NCI-H2029 (cell line): ENCODE measurements at regions not wholly inside any gene's neighbourhood (a gene's known extent, or its start where the extent isn't known, plus 50 kb on each side); places are given as distances from the start of the nearest gene placed in this dataset.

Source experiments
- DNase-seq: peaks from one replicate; lab custom pipeline; 2025; lab: John Stamatoyannopoulos, UW

DNA sequence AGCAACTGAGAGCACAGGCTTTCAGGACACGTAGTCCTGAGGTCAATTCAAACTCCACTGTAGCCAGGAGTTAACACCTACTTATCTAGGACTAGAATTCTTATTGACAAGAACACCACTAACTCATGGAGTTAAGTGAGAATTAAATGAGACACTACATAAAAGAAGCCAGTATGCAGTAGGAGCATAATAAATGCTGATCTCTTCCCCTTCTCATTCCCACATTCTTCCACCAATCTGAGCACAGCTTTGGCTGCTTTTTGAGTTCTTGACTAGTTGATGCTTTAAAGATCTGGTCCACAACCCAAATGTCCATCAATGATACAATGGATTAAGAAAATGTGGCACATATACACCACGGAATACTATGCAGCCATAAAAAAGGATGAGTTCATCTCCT, 55.2 kb downstream of the TTC32 start:
- no peak for DNase-seq

DNA sequence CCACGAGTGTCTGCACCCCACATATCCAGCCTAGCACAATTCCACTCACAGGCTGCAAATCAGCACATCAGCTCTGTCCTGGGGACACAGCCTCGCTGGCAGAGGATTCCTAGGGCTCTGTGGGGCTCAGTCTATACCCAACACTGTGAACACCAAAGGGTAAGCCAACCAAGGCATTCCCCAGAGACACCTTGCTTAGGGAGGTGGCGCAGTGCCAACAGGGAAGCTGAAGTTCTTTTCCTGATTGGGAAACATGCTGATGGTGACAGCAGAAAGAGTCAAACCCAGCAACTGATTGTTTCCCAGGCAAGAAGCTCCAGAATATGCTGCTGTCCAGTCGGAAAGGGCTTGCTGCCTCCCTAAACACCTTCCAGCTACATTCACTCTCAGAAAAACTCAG, 55.8 kb downstream of the TTC32 start:
- peak; percentile 28 for DNase-seq

DNA sequence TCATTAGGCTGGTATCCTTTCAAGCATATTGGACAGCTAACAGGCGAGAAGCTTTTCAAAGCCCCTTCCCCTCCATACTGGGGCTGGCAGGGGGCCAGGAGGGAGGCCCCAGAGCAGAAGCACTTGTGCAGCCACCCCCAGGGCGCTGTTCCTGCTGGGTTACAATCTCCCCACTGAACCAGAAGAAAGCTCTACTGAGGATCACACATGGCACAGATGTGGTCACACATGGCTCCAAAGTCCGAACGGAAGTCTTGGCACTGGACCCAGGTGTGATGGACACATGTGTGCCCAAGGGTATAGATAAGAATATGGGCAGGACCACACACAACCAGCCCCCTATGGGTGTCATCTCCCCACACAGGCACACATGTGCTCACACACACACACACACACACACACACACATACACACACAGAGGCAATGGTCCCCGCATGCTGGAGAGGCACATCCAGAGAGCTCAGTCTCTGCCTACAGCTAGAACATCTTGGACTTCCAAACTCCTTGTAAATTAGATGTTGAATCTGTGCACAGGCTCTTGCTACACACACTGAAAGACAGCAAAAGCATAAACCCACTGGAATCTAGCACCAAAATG, 56.4 kb downstream of the TTC32 start:
- DNase-seq: no peak

DNA sequence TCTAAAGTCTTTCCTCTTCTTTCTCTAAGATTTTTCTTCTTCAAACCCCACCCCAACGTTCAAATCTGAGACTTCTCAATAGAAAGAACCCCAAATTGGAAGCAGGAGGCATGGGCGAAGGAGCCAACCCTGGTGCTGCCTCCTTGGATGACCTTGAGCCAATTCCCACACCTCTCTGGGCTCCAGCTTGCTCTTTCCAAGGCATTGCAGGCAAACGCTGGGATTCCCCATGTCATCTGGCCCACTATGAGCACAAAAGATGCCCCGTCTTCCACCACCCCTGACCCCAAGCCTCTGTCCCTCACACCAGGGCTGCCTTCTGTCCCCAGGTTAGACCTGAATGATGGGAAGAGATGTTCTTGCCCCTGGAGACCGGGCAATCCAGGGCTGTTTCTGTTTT, 57.0 kb downstream of the TTC32 start:
- no peak for DNase-seq

DNA sequence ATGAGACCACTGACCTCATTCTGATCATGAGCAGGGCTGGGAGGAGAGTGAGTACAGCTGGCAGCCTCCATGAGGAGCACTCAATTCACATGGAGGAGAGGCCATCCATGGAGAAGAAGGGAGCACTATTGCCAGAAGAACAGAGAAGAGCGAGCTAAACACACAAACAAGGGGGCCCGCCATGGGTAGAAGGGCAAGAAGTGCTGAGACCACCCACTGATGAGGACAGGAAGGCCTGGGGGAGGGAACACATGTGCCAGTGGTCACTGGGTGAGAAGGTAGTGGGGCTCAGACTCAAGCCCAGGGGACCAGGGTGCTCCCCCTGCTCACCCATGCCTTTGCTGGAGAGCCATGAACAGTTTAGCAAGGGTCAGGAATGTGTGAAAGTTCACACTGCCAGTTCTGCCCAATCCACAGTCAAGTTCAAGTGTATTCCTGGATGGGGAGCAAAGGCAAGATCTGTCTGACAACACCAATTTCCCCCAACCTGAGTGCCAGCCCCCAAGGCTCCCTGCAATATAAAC, 57.7 kb downstream of the TTC32 start:
- DNase-seq: no peak

DNA sequence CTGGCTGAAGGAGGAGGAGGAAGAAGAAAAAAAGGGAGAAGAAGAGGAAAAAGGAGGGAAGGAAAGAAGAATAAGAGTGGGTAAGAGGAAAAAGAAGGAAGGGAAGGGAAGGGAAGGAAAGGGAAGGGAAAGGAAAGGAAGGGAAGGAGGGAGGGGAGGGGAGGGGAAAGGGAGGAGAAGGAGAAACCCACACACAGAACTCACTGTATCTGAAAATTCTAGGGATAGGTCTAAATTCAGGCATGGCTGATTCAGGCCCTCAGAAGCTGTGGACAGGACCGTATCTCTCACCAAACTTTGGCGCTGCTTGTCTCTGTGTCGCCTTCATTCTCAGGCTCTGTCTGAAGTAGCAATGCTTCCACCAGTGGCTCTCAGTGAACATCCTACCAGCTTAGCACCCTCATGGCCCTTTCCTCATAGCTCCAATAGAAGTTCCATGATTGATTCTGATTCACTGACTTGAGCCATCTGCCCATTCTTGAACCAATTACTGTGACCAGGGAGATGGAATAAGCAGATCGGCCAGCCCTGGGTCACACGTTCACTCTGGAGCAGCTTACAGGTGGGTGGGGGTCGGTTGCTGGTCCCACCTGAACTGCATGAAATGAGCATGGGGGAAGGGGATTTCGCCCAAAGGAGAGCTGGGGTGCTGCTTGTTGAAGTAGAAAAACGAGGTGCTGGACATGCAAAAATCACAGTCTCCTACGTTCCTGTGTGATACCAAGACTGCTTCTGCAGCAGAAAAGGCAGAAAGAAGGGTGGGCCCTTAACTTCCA, 59.7 kb downstream of the TTC32 start:
- DNase-seq: no peak

DNA sequence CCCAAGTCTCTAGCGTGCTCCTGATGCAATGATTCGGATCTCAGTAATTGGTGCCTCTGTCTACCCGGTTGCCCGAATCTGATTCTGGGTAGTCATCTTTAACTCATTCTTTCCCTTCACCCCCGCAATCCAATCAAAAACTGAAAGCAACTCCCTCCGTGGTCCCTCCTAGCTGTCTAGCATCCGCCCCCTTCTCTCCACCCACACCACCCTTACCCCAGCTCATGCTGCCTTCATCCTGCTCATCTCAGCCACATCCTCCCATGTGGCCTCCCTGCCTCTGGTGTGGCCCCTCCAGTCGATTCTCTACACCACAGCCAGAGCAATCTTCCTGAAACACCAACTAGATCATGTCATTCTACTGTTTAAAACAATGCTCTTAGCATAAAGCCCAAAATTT, 62.3 kb downstream of the TTC32 start:
- no peak for DNase-seq

DNA sequence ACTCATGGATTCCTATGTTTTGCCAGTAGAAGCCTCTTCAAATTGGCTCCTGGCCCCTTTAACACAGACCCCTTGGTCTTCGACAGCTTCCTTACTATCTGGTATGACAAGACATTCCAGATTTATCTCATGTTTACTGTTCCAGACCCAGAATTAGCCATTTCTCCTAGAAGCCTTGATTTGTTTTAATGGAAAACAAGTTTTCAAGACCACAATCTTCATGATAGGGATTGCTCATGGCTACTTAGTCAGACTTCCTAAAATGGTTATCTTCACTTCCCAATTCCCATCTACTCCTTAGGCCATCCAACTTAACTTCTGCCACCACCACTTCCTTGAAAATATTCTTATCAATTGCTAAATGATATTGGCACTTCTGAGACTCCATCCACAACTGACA, 63.2 kb downstream of the TTC32 start:
- DNase-seq: no peak

DNA sequence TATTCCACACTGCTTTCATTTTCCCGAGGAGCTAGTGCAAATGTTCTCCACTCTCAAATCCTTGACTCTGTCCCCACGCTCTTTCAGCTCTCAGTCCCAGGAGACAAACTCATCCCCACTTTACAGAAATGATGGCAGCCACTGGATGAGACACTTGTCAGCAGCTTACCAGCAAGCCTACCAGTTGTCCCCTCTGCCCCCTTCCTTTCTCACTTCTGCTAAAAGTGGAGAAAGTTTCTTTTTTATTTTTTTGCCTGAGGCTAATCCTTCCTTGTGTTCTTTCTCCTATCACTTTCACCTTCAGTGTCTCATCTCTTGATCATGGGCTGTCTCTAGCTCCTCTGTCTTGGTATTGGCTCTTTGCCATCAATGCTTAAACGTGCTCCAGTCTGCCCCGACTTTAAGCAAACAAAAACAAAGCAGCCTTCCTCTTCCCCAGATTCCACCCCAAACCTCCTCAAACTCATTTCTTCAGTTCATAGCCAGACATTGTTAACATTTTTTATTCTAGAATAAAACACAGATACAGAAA, 64.5 kb downstream of the TTC32 start:
- DNase-seq: peak; percentile 20

DNA sequence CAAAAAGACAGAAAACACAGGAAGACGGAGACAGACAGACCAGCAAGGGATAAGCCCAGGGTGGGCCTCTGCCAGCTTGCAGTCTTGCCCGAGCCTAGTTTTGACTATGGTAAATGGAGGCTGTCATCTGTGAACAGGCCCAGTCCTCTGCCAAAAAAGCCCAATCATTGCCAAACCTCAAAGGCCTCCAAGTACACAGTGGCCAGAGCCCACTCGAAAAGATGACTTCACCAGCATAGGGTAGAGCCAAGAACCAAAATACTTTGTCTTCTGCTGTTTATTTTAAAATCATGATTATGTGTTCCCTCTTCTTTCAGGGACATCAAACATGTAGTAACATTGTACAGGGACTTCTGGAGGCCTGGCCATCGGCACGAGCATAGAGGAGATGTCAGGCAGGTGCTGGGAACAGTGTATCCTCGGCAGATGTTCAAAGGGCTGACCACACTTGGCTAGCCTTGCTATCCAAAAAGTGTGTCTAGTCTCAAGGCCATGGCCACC, 66.0 kb downstream of the TTC32 start:
- peak; percentile 68 for DNase-seq

DNA sequence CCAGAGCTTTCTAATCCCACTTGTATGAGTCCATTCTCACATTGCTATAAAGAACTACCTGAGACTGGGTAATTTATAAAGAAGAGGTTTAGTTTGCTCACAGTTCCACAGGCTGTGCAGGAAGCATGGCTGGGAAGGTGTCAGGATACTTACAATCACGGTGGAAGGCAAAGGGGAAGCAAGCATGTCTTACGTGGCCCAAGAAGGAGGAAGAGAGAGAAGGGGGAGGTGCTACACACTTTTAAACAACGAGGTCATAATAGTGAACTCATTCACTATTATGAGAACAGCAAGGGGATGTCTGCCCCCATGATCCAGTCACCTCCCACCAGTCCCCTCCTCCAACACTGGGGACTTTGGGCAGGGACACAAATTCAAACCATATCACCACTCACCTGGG, 67.8 kb downstream of the TTC32 start:
- DNase-seq: no peak

DNA sequence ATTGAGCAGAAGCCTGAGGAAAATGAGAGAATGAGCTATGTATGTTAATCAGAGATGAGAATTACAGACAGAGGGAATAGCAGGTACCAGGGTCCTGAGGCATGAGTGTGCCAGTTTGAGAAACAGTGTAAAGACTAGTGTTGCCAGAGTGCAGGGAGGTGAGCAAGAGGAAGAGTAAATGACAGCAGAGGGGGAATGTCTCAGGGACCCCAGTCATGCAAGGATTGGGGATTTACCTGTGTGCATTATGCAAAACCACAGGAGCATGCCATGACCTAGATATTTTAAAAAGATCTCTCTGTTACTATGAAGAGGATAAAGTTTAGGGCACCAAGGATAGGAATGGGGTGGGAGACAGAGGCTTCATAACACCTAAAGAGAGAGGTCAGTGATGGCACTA, 72.1 kb downstream of the TTC32 start:
- no peak for DNase-seq

DNA sequence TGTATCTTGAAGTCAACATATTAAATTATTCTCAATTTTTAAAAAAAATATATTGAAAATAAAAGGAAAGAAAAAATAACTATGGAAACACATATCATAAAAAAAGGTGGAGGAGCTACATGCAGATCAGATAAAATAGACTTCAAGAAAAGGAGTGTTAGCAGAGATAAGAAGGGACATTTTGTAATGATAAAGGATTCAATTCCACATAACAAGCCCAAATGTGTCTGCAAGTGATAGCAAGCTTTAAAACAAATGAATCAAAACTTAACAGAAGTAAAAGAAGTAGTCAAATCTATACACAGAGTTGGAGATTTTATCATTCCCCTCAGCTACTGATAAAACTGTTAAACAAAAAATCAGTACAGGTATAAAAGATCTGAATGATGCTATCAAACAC, 74.9 kb downstream of the TTC32 start:
- DNase-seq: no peak

DNA sequence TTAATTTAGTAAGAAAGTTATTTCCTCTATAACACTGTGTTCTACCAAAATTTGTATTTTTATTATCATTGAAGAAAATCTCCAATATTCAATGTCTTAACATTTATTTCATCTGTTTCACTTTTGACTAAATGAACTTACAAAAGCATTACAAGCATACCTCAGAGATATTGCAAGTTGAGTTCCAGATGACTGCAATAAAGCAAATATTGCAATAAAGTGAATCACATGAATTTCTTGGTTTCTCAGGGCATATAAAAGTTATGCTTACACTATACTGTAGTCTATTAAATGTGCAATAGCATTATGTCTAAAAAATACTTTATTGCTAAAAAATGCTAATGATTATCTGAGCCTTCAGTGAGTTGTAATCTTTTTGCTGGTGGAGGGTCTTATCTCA, 78.3 kb downstream of the TTC32 start:
- no peak for DNase-seq

DNA sequence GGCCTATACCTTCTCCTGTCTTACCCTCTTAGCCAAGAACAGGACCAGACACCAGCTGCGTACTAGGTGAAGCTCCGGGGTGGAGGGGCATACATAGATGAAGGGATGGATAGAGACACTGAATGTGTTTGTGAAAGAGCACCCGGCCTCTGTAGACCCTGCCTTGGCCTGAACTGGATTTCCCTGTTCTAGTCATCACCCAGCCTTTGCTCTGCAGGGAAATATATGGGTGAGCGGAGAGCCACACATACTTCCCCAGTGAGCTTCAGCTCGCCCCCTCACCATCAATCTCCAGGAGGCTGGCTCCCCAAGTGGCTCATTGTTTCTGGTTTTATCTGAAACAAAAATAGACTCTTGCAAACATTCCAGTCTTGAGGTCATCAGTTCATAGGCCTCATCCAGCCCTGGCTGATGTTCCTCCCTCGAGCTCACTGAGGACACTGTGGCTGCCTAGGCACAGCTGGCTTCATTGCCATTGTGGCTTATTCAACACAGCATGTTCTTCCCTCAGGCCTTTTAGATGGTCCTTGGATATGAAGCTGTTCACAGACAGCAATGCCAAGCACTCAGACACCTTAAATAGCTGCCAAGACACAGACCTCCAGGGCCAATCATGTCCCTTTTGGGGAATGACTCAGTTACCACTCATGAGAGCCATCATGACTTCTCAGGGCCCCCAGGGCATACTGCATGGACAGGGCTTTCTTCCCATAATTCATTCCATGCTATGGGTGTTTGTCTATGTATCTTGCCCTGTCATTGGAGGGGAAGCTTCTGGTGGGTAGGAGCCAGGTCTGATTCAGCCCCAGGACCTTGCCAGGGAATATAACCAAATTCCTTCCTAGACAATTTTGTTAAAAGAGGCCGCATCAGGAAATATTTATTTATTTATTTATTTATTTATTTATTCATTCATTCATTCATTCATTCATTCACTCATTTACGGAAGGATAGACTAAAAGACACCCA, 82.4 kb downstream of the TTC32 start:
- DNase-seq: no peak

DNA sequence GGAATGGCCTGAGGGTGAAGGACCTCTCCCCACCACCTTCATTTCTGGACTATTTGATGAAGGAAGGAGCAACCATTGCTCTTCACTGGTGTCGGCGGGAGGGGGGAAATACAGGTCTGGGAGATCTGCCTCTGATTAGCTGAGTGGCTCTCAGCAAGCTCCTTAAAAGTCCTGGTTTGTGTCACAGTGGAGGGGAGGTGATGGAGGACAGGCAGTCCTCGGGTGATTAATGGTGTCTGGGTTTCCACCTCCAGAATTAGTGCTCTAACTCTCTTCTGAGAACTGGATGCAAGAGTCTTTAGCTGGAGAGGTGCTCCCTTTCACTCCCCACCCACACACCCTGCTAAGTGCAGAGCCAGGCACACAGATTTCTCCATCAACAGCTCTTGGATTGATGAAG, 83.2 kb downstream of the TTC32 start:
- DNase-seq: no peak

DNA sequence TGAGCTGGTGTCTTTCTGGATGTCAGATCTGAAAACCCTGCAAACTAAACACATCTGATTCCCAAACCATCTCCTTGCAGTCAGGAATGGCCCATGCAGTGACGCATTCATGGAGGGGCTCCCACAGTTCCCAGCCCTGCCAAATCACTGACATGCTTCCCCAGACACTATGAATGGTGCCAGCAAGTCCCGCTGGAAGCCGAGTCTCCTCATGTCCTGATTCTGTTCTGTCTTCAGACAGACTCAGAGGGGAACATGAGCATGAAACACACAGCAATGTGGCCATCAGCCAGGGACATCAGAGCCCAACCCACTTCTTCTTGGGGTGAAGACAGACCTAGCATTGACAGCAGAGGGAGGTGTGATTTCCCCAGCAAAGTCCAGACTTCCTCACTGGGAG, 83.7 kb downstream of the TTC32 start:
- DNase-seq: no peak

DNA sequence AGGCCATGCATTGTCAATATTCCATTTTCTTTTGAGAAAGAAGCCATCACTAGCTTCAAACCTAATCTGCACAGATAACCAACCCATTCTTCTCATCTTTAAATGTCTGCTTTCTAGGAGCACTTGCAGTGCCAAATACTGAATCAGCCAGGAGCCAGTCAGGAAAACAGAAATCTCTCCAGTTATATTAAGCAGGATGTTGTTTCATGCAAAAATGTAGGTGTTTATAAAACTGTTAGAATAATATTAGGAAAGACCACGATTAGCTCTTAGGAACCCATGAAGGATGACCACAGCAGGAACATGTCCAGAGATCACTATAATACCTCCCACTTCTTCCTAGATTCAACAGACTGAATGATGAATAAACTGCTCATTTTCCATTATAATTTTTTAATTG, 86.0 kb downstream of the TTC32 start:
- no peak for DNase-seq

DNA sequence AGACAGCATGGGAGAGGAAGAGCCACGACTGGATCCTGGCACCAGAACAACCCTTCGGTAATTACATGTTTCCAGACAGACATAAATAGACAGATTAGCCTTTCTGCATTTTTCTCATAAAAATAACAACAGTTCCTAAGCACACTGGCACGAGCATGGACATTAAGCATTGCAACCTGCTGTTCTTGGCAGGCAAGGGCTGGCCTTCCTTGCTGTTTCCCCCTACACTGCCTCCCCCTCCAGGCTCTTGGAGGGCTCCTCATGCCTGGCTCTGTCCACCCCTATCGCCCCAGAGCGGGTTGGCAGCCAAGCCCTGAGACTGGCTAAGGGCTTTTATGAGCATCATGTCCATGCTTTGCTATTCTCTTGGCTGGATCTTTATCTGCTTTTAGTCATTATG, 89.6 kb downstream of the TTC32 start:
- DNase-seq: no peak

DNA sequence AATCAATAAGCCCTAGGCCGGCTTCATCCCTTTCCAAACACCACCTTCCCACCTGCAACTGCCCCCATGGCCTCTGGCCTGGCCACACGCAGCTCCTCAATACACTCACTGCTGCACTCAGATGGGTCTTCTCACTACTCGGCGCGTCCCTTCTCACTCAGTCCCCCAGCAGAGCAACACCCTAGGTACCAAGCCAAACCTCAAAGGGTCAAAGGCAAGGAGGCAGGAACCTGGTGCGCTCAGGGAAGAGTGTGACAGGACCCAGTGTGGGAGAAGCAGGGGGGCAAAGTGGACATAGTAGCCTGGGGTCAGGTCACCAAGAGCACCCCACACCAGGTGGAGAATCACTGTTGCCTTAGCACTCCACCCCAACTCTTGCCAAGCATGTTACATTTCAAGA, 90.6 kb downstream of the TTC32 start:
- no peak for DNase-seq

DNA sequence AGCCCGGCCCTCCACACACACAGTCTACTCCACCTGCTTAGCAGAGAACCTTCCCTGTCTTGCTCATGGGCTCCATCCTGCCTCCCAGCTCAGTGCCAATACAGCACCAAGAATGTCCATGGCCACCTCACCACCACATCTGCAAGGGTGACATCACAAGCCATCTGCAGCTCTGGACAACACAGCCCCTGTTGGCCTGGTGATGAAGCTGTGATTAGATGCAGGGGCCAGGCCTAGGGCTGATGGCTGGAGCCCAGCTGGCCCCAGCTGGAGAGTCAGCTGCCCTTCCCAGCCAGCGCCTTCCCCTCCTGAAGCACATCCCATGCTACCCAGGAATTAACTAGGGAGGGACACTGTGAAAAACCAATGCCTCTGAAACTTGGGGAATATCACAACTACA, 91.1 kb downstream of the TTC32 start:
- DNase-seq: no peak

DNA sequence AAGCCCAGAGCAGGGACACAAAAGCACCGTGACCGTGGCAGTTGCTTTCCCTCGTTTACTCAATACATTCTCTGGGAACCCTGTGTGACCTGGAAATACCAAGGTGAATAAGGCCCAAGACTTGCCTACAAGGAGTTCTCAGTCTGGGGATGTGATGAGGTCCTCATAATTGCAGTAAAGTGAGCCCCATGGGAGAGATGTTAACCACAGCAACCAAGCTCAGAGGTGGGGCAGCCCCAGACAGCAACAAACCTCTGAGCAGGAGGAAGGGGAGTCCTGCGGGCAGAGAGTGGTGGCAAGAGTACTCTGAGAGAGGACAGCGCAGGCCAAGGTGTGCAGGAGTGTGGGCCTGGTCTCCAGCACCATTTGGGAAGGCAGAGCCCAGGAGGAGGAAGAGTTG, 91.6 kb downstream of the TTC32 start:
- DNase-seq: no peak
